ENCODE measurements at regions not wholly inside any gene's neighbourhood (a gene's known extent, or its start where the extent isn't known, plus 50 kb on each side); places are given as distances from the start of the nearest gene placed in this dataset.
"Not testable (repeated sequence)": the region's sequence is repeated elsewhere in the genome, so short reads cannot be mapped to it uniquely, and the experiment has no call there.

DNA sequence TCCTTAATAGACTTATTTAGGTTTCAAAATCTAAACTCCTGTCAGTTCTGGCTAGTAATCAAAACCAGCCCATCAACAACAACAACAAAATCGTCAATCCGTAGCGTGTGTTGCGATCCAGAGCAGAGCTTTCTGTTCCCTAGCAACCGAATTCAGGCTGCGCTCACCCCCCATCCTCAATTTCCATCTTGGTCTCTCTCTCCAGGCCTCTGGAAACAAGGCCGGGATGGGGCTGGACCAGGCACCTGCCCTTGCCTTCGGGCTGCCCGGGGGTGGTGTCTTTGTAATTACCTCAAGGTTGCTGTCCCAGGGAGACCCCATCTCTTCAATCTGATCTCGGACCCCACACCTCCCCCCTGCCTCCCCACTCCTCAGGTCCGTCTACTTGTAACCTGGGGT lies 1341.5 kb downstream of the BRD1 start:
- TF ChIP-seq, protein P1, sequence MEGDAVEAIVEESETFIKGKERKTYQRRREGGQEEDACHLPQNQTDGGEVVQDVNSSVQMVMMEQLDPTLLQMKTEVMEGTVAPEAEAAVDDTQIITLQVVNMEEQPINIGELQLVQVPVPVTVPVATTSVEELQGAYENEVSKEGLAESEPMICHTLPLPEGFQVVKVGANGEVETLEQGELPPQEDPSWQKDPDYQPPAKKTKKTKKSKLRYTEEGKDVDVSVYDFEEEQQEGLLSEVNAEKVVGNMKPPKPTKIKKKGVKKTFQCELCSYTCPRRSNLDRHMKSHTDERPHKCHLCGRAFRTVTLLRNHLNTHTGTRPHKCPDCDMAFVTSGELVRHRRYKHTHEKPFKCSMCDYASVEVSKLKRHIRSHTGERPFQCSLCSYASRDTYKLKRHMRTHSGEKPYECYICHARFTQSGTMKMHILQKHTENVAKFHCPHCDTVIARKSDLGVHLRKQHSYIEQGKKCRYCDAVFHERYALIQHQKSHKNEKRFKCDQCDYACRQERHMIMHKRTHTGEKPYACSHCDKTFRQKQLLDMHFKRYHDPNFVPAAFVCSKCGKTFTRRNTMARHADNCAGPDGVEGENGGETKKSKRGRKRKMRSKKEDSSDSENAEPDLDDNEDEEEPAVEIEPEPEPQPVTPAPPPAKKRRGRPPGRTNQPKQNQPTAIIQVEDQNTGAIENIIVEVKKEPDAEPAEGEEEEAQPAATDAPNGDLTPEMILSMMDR (IDR thresholded peaks at IDR 0.05; ENCODE audit: insufficient read depth, low read length, severe bottlenecking): no peak
- DNase-seq (ENCODE audit: low read depth) (no peak), FAIRE-seq (no peak)
- H3K4me3 ChIP-seq (ENCODE audit: low read depth, low read length): no peak overlapping the region
- peaks cover 16% of the 10 kb centered on the region for H3K27me3 ChIP-seq (ENCODE audit: control insufficient read depth, insufficient read depth, low read length)
- H3K36me3 ChIP-seq (ENCODE audit: control insufficient read depth, insufficient read depth, low read length): no peaks in the 10 kb centered on the region

DNA sequence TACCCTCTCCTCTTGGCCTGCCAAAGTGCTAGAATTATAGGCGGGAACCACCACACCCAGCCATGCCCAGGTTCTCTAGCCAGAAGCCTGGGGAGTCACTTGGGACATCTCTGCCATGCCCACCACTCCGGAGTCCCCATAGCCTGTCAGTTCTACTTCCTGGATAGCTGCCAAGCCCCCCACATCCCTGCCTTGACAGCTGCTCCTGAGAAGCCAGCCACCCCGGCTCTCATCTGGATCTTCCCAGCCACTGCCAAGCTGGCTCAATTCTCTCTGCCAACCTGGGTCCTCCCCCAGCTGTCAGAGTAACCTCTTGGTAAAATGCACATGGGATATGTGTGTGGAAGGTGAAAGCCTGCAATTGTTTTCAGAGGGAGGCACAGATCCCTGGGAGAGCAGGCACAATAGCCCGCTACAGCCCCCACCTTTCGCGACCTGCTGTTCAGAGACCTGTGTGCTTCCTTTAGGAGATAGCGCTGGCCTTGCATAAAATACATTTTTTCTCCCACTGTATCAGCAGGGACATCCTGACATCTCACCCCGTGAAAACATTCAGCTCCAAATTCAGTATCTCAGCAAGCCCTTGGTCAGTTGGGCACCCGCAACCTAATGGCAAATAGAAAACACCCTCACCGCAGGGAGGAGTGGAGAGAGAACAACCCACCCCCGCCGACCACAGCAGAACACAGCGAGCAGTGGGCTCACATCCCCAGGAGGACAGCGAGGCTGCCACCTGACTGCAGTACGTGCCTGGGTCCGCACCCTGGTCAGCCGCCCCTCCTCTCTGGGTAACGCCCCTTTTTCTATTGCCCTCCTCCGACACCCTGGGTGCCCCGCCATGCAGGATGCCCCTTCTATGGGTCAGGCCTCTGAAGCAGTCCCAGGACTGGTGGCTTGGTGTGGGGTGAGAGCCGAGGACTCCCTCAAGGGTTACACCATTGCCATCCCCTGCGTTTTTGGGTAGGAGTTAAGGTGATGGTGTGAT lies 1342.2 kb downstream of the BRD1 start:
- FAIRE-seq (no peak), DNase-seq (ENCODE audit: low read depth) (no peak)
- Histone ChIP-seq H3K27me3 (ENCODE audit: control insufficient read depth, insufficient read depth, low read length) (peaks cover 10% of the 10 kb centered on the region), H3K4me3 (ENCODE audit: low read depth, low read length) (no peak overlapping the region), H3K36me3 (ENCODE audit: control insufficient read depth, insufficient read depth, low read length) (no peaks in the 10 kb centered on the region)
- TF ChIP-seq, protein P1 (IDR thresholded peaks at IDR 0.05; ENCODE audit: insufficient read depth, low read length, severe bottlenecking): no peak

DNA sequence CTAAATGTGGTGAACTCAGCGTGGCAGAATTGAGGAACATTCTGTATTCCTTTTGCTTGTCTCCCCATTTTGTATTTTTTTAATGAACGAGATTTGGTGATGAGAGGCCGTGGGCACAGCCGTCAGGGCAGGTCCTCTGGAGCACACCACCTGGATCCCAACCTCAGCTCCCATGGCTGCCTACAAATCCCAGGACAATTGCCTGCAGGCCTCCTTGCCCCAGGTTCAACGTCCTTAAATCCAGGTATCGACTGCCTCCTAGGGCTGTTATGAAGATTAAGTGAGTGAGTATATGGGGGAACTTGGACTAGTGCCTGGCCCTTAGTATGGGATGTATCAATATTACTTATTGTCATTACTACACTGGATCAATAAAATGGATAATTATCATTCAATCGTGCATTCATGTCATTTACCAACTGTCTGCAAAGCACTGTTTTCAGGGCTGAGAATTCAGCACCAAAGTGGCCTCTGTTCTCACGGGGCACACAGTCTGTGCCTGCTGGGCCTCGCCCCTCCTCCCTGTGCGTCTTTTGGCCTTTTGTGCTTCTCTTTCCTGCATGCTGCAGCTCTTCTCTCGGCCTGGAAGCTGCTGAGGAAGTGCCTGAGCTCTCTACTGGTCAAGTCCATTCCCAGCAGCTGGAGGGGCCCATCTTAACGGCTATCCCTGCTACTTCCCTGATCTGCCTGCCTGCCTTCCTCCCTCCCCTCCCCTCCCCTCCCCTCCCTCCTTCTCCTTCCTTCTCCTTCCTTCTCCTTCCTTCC lies 1343.7 kb downstream of the BRD1 start:
- no peak for DNase-seq (ENCODE audit: low read depth)
- TF ChIP-seq, protein P1 (IDR thresholded peaks at IDR 0.05; ENCODE audit: insufficient read depth, low read length, severe bottlenecking): no peak

DNA sequence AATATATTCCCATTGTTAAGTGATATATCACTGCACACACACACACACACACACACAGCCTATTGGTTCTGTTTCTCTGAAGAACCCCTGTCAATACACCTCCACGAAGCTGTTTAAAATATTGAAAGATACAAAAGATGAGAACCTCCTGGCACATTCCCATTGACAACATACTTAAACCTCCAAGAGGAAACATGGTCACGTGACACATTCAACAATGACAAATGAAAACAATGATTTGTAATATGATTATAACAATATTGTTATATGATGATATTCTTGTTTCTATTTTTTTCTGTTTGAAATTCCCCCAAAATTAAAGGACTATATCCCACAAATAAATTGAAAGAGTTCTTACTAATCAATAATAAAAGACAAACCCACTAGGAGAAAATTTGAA lies 1344.9 kb downstream of the BRD1 start:
- Histone ChIP-seq H3K27me3 (ENCODE audit: control insufficient read depth, insufficient read depth, low read length) (peaks cover 1% of the 10 kb centered on the region), H3K4me3 (ENCODE audit: low read depth, low read length) (no peak overlapping the region), H3K36me3 (ENCODE audit: control insufficient read depth, insufficient read depth, low read length) (no peaks in the 10 kb centered on the region)
- TF ChIP-seq, protein P1 (IDR thresholded peaks at IDR 0.05; ENCODE audit: insufficient read depth, low read length, severe bottlenecking): no peak
- DNase-seq (ENCODE audit: low read depth): no peak
- no peak for FAIRE-seq

More for the DNA sequence above, 1343.7 kb downstream of the BRD1 start:
- FAIRE-seq: no peak
- Histone ChIP-seq H3K4me3 (ENCODE audit: low read depth, low read length) (no peak overlapping the region), H3K27me3 (ENCODE audit: control insufficient read depth, insufficient read depth, low read length) (peaks cover 8% of the 10 kb centered on the region), H3K36me3 (ENCODE audit: control insufficient read depth, insufficient read depth, low read length) (no peaks in the 10 kb centered on the region)

GRCh38 chr22:48482198-48482597 lies 1345.5 kb downstream of the BRD1 start:
- not testable (repeated sequence) for DNase-seq (ENCODE audit: low read depth); H3K36me3 ChIP-seq (ENCODE audit: control insufficient read depth, insufficient read depth, low read length); H3K27me3 ChIP-seq (ENCODE audit: control insufficient read depth, insufficient read depth, low read length); H3K4me3 ChIP-seq (ENCODE audit: low read depth, low read length); FAIRE-seq

DNA sequence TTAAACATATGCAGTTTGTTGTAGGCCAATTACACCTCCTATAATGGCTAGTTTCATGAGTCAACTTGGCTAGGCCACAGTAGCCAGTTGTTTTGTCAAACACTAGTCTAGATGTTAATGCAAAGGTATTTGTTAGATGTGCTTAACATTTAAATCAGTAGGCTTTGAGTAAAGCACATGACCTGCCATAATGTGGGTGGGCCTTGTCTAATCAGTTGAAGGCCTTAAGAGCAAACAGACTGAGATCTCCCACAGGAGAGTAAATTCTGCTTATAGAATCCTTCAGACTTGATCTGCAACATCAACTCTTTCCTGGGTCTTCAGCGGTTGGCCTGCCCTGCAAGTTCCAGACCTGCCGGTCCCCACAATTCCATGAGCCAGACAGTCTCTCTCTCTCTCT lies 1345.9 kb downstream of the BRD1 start:
- Histone ChIP-seq H3K36me3 (ENCODE audit: control insufficient read depth, insufficient read depth, low read length) (no peaks in the 10 kb centered on the region), H3K4me3 (ENCODE audit: low read depth, low read length) (no peak overlapping the region), H3K27me3 (ENCODE audit: control insufficient read depth, insufficient read depth, low read length) (peaks cover 1% of the 10 kb centered on the region)
- TF ChIP-seq, protein P1 (IDR thresholded peaks at IDR 0.05; ENCODE audit: insufficient read depth, low read length, severe bottlenecking): no peak
- no peak for FAIRE-seq
- DNase-seq (ENCODE audit: low read depth): no peak

All from bronchial epithelial cell (primary cell).